ENCODE measurements at regions not wholly inside any gene's neighbourhood (a gene's known extent, or its start where the extent isn't known, plus 50 kb on each side); places are given as distances from the start of the nearest gene placed in this dataset.

DNA sequence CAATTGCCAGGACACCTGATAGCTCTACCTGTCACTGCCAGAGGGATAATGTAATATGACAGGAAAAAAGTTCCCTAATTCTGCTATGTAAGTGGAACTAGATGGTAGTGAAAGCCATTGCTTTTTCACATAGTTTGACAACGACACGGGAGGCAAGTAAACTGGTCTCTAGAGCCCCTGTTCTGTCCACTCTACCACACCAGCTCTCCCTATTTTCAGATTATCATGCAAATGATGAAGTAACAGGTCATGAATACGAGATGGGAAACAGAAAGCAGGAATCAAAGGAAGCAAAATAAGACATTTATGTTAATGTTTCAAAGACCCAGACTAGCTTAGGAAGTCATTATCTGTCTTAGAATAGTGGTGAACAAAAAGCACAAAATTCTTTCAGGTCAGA lies 56.2 kb downstream of the TAF11L14 start:
- Mint-ChIP-seq H3K9me3 (peaks cover 22% of the 10 kb centered on the region), H3K4me1 (no peaks in the 10 kb centered on the region), H3K4me3 (no peak overlapping the region), H3K27ac (no peak overlapping the region), H3K36me3 (ENCODE audit: low read depth) (peaks cover under 1% of the 10 kb centered on the region), H3K27me3 (no peaks in the 10 kb centered on the region)
- DNase-seq (no peak), ATAC-seq (no peak)

DNA sequence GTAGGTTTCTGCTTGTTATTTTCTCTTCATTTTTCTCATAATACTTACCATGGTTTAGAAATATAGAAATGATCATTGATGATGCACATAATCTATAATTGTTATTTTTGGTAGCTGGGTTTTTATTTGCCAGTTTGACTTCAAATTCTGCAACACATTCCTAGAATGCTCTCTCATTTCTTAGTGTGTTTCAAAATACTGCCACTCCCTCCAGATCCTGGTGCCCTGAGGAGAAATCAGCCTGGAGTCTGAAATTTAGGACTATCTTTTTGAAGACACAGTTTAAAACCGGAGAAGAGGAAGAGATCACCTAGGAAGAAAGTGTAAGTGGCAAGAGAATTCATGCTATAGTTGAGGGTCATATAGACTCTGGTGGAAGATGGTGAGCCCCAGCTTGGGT lies 57.5 kb downstream of the TAF11L14 start:
- Mint-ChIP-seq H3K27me3 (no peaks in the 10 kb centered on the region), H3K27ac (no peak overlapping the region), H3K9me3 (peaks cover 22% of the 10 kb centered on the region), H3K4me3 (no peak overlapping the region), H3K36me3 (ENCODE audit: low read depth) (peaks cover 2% of the 10 kb centered on the region), H3K4me1 (no peaks in the 10 kb centered on the region)
- ATAC-seq (no peak), DNase-seq (no peak)

DNA sequence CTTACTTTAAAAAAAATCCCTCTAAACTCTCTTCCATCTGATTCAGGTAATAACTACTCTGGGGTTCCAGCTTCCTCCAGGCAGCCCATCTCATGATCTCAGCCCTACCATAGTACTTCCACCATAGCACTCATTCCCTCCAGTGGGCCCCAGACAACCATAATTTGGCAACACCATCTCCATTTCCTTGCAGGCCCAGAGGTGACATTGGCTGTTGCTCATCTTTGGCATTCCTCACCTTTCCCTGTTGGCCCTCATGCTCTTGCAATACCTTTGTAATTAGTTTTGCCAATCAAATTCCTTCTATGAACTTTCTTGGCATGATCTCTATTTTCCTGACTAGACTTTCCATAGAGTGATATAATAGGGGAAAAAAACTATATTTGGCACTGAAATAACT lies 60.1 kb downstream of the TAF11L14 start:
- Mint-ChIP-seq H3K27ac (no peak overlapping the region), H3K27me3 (no peaks in the 10 kb centered on the region), H3K4me3 (no peak overlapping the region), H3K9me3 (peaks cover 23% of the 10 kb centered on the region), H3K4me1 (no peaks in the 10 kb centered on the region), H3K36me3 (ENCODE audit: low read depth) (peaks cover 2% of the 10 kb centered on the region)
- DNase-seq, result no peak
- no peak for ATAC-seq

DNA sequence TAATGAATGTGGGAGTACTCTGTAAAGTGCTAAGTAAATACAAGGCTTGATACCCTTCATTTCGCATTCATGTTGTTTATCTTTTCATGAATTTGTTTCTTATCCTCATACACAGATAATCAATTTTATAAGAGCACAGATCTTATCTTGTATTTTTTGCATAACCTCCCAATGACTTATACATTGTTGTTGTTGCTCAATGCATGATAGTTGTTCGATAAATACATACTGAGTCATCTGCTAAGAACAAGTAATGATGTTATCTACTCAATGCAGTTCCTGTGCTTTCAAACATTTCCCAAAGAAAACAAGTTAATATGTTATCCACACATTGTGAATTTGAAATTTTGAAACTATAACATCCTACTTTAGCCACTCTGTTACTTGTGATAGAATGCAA lies 60.7 kb downstream of the TAF11L14 start:
- H3K27me3 Mint-ChIP-seq, result no peaks in the 10 kb centered on the region
- ATAC-seq (no peak), DNase-seq (no peak)
- H3K36me3 Mint-ChIP-seq (ENCODE audit: low read depth), result peaks cover 2% of the 10 kb centered on the region
- no peak overlapping the region for H3K27ac Mint-ChIP-seq
- H3K4me3 Mint-ChIP-seq, result no peak overlapping the region
- peaks cover 25% of the 10 kb centered on the region for H3K9me3 Mint-ChIP-seq
- H3K4me1 Mint-ChIP-seq, result no peaks in the 10 kb centered on the region

DNA sequence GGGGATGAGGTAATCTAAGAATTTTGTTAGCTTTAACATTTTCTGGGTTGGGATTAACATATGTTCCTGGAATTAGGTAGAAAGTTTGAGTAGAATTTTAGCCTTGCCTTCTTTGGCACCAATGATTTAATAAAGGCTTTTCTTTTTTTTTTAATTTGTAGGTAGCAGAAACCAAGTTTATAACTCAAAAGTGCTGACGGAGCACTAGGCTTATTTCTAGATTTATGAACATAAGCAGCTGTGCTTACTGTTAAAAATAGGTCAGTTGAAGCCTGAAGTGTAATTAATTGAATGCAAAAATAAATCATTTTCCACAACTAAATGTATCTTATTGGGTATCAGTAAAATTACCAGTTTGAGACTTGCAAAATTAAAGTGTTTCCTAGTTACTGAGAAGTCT lies 62.4 kb downstream of the TAF11L14 start:
- peaks cover 23% of the 10 kb centered on the region for H3K9me3 Mint-ChIP-seq
- ATAC-seq, result no peak

DNA sequence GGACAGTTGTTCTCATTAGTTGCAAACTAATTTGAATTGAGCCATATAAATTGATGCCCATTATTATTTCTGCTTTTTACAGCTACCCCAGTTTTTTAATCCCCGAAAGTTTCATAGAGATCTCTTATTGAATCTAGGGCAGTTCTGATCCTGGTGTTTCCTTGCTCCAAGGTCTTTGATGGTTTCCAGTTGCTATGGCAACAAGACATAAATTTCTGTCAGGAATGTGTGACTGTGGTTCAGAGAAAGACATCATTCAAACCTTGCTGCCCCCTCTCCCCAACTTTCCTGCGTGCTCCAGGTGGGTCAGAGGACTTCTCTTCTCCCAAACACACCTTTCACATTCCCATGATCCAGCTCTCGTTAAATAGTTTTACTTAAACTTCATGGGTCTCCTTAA lies 63.4 kb downstream of the TAF11L14 start:
- H3K4me1 Mint-ChIP-seq, result no peaks in the 10 kb centered on the region
- H3K27ac Mint-ChIP-seq, result no peak overlapping the region
- no peak for DNase-seq
- H3K4me3 Mint-ChIP-seq, result no peak overlapping the region
- peaks cover 2% of the 10 kb centered on the region for H3K36me3 Mint-ChIP-seq (ENCODE audit: low read depth)
- no peaks in the 10 kb centered on the region for H3K27me3 Mint-ChIP-seq
- peaks cover 19% of the 10 kb centered on the region for H3K9me3 Mint-ChIP-seq
- no peak for ATAC-seq

More for the DNA sequence above, 62.4 kb downstream of the TAF11L14 start:
- Mint-ChIP-seq H3K27ac (no peak overlapping the region), H3K36me3 (ENCODE audit: low read depth) (peaks cover 2% of the 10 kb centered on the region), H3K4me1 (no peaks in the 10 kb centered on the region), H3K27me3 (no peaks in the 10 kb centered on the region), H3K4me3 (no peak overlapping the region)
- no peak for DNase-seq

DNA sequence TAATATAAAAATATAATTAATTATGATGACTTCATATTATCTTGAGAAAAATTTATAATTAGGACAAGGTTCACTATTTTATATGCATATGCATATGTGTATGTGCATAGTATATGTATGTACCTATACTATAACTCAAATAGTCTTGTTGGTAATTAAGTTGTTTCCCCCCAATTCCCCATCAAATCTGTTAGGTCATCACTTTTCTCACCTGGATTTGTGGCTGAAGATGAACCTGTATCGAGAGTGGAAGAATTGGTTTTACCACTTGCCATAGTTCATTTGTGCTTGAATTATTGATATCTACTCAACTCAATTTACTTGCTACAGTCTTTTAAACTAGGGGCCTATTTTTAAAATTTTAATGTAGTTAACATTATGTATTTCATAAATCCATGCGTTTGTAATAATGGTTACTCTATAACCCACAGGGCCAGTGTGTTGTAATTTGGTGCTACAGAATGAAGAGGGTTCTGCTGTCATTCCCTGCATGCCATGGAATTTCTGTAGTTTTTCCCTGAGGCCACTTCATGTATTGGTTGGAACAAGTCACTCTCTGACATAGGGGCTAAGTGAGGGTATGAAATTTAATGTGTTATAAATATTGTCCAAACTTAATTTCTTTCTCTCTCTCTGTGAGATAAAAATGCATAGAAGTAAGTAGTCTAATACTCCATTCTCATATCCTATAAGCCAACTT lies 74.9 kb downstream of the TAF11L14 start:
- Mint-ChIP-seq H3K4me3 (no peak overlapping the region), H3K36me3 (ENCODE audit: low read depth) (no peaks in the 10 kb centered on the region), H3K27ac (no peak overlapping the region), H3K9me3 (peaks cover 11% of the 10 kb centered on the region), H3K27me3 (no peaks in the 10 kb centered on the region), H3K4me1 (no peaks in the 10 kb centered on the region)
- ATAC-seq, result no peak
- no peak for DNase-seq

DNA sequence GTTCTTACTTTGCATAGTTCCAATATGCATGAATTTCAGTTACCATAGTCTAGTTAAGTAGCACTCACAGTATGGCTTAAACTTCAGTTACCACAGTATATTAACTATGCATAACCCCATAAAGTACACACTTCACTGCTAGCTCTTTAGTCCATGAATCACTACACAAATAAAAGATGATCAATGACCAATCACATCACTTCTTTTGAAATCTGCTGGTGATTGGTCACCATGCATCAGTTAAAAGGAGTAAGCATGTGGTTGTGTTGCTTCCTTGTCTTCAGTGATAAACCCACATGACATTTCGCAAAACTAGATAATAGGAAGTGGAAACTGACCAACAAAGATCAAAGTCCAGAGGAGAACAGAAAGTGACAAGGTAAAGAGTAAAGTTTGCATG lies 79.0 kb downstream of the TAF11L14 start:
- no peak for ATAC-seq
- Mint-ChIP-seq H3K36me3 (ENCODE audit: low read depth) (peaks cover 2% of the 10 kb centered on the region), H3K9me3 (peaks cover 10% of the 10 kb centered on the region), H3K27ac (no peak overlapping the region), H3K4me3 (no peak overlapping the region), H3K27me3 (no peaks in the 10 kb centered on the region), H3K4me1 (no peaks in the 10 kb centered on the region)
- no peak for DNase-seq

DNA sequence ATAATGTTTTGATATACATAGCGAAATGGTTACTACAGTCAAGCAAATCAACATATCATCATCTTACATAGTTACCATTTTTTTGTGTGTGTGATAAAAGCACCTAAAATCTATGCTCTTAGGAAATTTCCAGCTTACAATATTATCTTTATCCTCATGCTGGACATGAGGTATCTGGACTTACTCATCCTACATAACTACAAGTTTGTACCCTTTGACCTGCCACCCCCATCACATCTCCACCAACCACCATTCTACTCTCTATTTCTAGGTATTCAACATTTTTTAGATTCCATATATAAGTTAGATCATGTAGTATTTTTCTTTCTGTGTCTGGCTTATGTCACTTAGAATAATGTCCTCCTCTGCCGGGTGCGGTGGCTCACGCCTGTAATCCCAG lies 79.9 kb downstream of the TAF11L14 start:
- Mint-ChIP-seq H3K4me1 (no peaks in the 10 kb centered on the region), H3K27me3 (no peaks in the 10 kb centered on the region), H3K4me3 (no peak overlapping the region), H3K9me3 (peaks cover 13% of the 10 kb centered on the region), H3K27ac (no peak overlapping the region), H3K36me3 (ENCODE audit: low read depth) (peaks cover 2% of the 10 kb centered on the region)
- ATAC-seq (no peak), DNase-seq (no peak)

DNA sequence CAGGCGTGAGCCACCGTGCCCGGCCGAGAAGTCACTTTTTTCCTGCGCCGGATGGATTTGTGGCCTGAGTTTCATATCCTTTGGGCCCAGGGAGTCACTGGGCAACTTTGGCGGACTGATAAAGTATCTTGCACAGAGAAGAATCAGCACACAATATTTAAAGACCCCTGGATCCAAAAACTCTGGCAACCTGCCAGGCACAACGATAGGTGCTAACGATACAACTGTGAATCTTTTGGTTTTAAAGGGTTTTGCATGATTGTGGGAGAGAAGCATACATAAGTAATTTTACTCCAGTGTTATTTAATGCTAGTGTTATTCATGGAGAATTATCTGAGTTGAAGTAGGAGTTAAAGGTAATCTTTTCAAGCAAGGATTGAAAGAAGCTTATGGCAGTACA lies 85.3 kb downstream of the TAF11L14 start:
- ATAC-seq, result no peak
- H3K4me1 Mint-ChIP-seq, result no peaks in the 10 kb centered on the region
- peaks cover 2% of the 10 kb centered on the region for H3K36me3 Mint-ChIP-seq (ENCODE audit: low read depth)
- no peak overlapping the region for H3K4me3 Mint-ChIP-seq
- no peak overlapping the region for H3K27ac Mint-ChIP-seq
- peaks cover 13% of the 10 kb centered on the region for H3K9me3 Mint-ChIP-seq
- no peaks in the 10 kb centered on the region for H3K27me3 Mint-ChIP-seq
- DNase-seq, result no peak

DNA sequence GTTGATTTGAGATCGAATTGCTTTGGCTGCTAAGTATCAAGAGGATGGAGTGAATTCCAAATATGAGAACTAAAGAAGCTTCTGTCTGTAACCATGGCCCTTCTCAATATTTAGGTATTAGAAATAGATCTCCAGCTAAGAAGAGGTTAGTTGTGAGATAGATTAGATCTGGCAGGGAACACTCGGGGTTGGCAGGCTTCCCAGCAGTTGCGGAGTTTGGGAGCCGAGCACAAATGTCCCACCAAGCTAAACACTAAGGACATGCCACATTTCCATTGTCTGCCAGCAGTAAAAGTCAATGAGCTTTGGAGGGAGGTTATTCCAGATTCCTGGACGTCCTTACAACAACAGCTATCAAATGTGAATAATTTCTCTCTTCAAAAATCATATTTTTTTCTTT lies 85.8 kb downstream of the TAF11L14 start:
- H3K9me3 Mint-ChIP-seq, result peaks cover 13% of the 10 kb centered on the region
- H3K36me3 Mint-ChIP-seq (ENCODE audit: low read depth), result peaks cover 2% of the 10 kb centered on the region
- no peak for DNase-seq
- H3K4me3 Mint-ChIP-seq, result no peak overlapping the region
- H3K27me3 Mint-ChIP-seq, result no peaks in the 10 kb centered on the region
- H3K4me1 Mint-ChIP-seq, result no peaks in the 10 kb centered on the region
- ATAC-seq, result no peak
- no peak overlapping the region for H3K27ac Mint-ChIP-seq

DNA sequence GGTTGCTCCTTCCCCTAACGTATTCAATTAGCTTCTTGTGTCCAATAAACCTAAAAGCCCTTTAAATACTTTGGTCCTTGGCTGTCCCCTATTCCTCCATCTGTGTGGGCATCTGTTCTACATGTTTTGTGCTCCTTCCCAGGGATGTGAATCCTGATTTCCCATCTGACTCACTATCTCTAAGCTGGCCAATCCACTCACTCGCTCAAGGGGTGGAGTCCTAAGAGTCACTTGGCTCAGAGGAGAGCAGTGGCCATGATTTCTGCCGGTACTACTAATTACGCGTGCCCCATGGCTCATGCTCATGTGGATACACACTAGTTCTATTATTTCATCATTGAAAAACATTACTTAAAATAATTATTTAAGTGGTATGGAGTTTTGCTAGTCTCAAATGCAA lies 89.6 kb downstream of the TAF11L14 start:
- no peak overlapping the region for H3K27ac Mint-ChIP-seq
- H3K27me3 Mint-ChIP-seq, result no peaks in the 10 kb centered on the region
- ATAC-seq (no peak), DNase-seq (no peak)
- H3K4me3 Mint-ChIP-seq, result no peak overlapping the region
- no peaks in the 10 kb centered on the region for H3K4me1 Mint-ChIP-seq
- no peaks in the 10 kb centered on the region for H3K36me3 Mint-ChIP-seq (ENCODE audit: low read depth)
- peaks cover 6% of the 10 kb centered on the region for H3K9me3 Mint-ChIP-seq

DNA sequence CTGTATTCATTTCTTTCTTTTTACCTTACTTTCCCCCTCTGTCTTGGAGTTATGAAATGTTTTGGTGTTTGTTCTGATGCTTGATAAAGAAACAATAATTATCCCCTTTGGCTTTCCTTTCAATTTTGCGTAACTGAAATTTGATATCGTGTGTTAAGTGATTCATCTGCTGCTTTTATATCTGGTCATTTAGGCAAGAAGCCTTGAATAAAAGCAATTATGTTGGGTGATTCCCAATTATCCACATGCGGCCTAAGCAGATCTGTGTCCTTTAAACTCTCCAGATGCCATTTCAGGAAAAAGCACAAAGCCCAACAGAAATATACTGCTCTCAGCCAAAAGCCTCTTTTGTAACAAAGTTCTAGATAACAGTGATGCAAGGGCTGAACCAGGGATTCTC lies 92.8 kb downstream of the TAF11L14 start:
- ATAC-seq, result no peak
- H3K27ac Mint-ChIP-seq, result no peak overlapping the region

DNA sequence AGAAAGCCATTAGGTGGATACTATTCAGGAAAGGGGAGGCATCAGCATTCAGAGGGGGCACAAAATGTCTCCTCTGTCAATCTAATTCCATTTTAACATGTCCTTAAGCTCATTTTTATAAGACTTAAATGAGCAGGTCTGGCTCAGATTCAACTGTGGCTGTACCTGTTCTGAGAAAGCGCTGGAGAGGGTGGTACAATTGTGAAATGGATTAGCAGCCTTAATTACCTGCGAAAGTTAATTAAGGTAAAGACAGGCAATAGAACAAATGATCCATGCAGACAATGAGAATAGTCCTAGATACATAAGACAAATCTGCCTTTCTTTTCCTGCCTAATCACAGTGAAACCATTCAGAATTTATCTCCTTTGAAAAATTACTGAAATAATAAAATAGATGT lies 96.2 kb downstream of the TAF11L14 start:
- H3K9me3 Mint-ChIP-seq, result no peaks in the 10 kb centered on the region
- no peak overlapping the region for H3K4me3 Mint-ChIP-seq
- ATAC-seq (no peak), DNase-seq (no peak)
- no peaks in the 10 kb centered on the region for H3K27me3 Mint-ChIP-seq
- H3K4me1 Mint-ChIP-seq, result no peaks in the 10 kb centered on the region
- H3K27ac Mint-ChIP-seq, result no peak overlapping the region
- H3K36me3 Mint-ChIP-seq (ENCODE audit: low read depth), result no peaks in the 10 kb centered on the region

More for the DNA sequence above, 92.8 kb downstream of the TAF11L14 start:
- DNase-seq, result no peak
- no peak overlapping the region for H3K4me3 Mint-ChIP-seq
- H3K36me3 Mint-ChIP-seq (ENCODE audit: low read depth), result no peaks in the 10 kb centered on the region
- H3K4me1 Mint-ChIP-seq, result no peaks in the 10 kb centered on the region
- H3K27me3 Mint-ChIP-seq, result no peaks in the 10 kb centered on the region
- H3K9me3 Mint-ChIP-seq, result no peaks in the 10 kb centered on the region

DNA sequence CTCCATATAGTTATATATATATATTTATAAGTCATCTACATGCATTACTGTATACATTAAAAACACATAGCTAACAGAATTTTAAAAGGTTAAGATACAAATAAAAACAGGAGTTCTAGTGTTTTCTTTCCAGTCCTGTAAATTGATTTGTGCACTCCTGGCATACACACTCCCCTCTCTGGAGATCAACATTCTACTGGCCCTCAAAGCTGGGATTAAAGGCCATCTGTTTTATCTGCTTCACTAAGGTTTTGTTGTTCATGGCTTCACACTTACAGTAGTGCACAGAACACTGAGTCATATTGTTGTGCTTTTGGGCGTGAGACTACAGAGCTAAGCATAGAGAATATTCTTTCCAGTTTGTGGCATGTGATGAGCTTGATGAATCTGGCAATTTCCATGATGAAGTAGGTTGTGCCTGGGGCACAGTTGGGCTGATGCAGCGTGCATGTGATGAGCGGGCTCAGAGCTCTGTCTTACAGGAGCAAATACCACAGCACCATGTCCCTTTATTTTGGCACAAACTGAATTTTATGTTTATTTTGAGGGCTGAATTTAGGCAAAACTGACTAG lies 98.2 kb downstream of the TAF11L14 start:
- H3K4me3 Mint-ChIP-seq, result no peak overlapping the region
- H3K9me3 Mint-ChIP-seq, result peaks cover 10% of the 10 kb centered on the region
- DNase-seq, result no peak
- no peak overlapping the region for H3K27ac Mint-ChIP-seq
- no peak for ATAC-seq
- H3K27me3 Mint-ChIP-seq, result no peaks in the 10 kb centered on the region
- no peaks in the 10 kb centered on the region for H3K4me1 Mint-ChIP-seq
- H3K36me3 Mint-ChIP-seq (ENCODE audit: low read depth), result no peaks in the 10 kb centered on the region

DNA sequence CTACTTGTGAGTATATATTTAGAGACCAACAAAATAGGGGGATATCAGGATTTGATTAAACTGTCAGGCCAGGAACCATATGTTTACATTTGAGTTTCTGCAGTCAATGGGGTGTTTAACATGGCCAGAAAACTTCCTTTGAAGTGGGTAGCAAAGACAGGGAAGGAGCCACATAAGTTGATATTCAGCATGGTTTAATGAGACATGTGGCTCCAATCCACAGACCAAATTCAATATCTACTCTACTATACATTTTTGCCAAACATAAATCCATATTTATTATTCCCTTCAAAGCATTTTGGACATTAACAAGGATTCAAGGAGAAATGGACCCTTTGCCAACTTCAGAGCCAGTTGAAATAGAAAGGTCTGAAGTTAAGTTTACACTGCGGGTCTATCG lies 99.8 kb downstream of the TAF11L14 start:
- no peak overlapping the region for H3K4me3 Mint-ChIP-seq
- ATAC-seq, result no peak
- H3K36me3 Mint-ChIP-seq (ENCODE audit: low read depth), result no peaks in the 10 kb centered on the region
- DNase-seq, result no peak
- H3K27me3 Mint-ChIP-seq, result no peaks in the 10 kb centered on the region
- no peak overlapping the region for H3K27ac Mint-ChIP-seq
- H3K4me1 Mint-ChIP-seq, result no peaks in the 10 kb centered on the region
- H3K9me3 Mint-ChIP-seq, result peaks cover 13% of the 10 kb centered on the region

Data from activated naive CD8-positive, alpha-beta T cell treated with anti-CD3 and anti-CD28 coated beads, Interleukin-2, amount 50 U/mL, for 24 hours (primary cell).